ENCODE measurements at regions not wholly inside any gene's neighbourhood (a gene's known extent, or its start where the extent isn't known, plus 50 kb on each side); places are given as distances from the start of the nearest gene placed in this dataset.

- TF ChIP-seq CTCF (IDR thresholded peaks at IDR 0.05) (no peak), POLR2A (IDR thresholded peaks at IDR 0.05) (no peak), POLR2AphosphoS5 (IDR thresholded peaks at IDR 0.05) (no peak)
Measured at GRCh38 chr11:127281534-127281933, 281.0 kb upstream of the KIRREL3 start.

Measured in prostate gland (tissue), 2 donors.